ENCODE measurements at regions not wholly inside any gene's neighbourhood (a gene's known extent, or its start where the extent isn't known, plus 50 kb on each side); places are given as distances from the start of the nearest gene placed in this dataset.

- no peaks in the 10 kb centered on the region for H3K27me3 ChIP-seq
- no peak for DNase-seq
- no peaks in the 10 kb centered on the region for H3K36me3 ChIP-seq (replicated peaks in 1 of 2)
- H3K9me3 ChIP-seq (replicated peaks in 1 of 3), result no peaks in the 10 kb centered on the region
- peaks cover 4 to 6% of the 10 kb centered on the region in 2 donors for H3K4me1 ChIP-seq (replicated peaks in 1 of 2)
- intact Hi-C loops (cut with DNase I), result no loop called here
- no peak overlapping the region for H3K4me3 ChIP-seq
- TF ChIP-seq CTCF (IDR thresholded peaks at IDR 0.05) (no peak), POLR2A (IDR thresholded peaks at IDR 0.05) (no peak)
- H3K27ac ChIP-seq, result no peak overlapping the region
- WGBS, 4 donors, result 70 to 78% (median 75%) methylated on average over 3 of the region's 3 CpGs
Observed at GRCh38 chr3:178054471-178054870, 481.8 kb upstream of the KCNMB2 start.

- WGBS, 4 donors, result 87 to 97% (median 91%) methylated on average over 2 of the region's 2 CpGs
- Histone ChIP-seq H3K4me1 (replicated peaks in 1 of 2) (peaks cover 13 to 21% of the 10 kb centered on the region in 2 donors), H3K4me3 (no peak overlapping the region), H3K27ac (no peak overlapping the region), H3K9me3 (replicated peaks in 1 of 3) (no peaks in the 10 kb centered on the region), H3K36me3 (replicated peaks in 1 of 2) (no peaks in the 10 kb centered on the region), H3K27me3 (no peaks in the 10 kb centered on the region)
- no peak for DNase-seq
- intact Hi-C loops (cut with DNase I), result no loop called here
- TF ChIP-seq CTCF (IDR thresholded peaks at IDR 0.05) (no peak), POLR2A (IDR thresholded peaks at IDR 0.05) (no peak)
Observed at GRCh38 chr3:178055939-178056338, 480.3 kb upstream of the KCNMB2 start.

DNA sequence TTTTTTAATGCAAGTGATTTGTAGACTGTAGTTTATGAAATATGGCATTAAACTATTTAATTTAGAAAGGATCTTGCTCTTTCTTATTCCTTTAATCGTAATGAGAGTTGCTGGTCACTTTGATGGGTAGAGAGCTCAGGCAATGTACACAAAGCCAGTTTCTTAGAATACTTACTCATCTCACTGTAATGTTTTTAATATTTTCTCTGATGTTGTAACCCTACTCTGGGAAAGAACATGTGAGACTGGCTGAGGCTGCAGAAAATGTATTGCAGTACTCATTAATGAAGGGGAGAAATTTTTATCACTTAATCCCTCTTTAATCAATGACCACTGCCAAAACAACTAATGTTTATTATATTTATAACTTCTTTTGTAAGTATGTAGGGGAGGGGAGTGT lies 479.4 kb upstream of the KCNMB2 start:
- no peaks in the 10 kb centered on the region for H3K27me3 ChIP-seq
- no peak overlapping the region for H3K4me3 ChIP-seq
- TF ChIP-seq CTCF (IDR thresholded peaks at IDR 0.05), result no peak
- TF ChIP-seq POLR2A (IDR thresholded peaks at IDR 0.05), result no peak
- DNase-seq, result no peak
- H3K27ac ChIP-seq, result no peak overlapping the region
- H3K9me3 ChIP-seq (replicated peaks in 1 of 3), result no peaks in the 10 kb centered on the region
- WGBS, 4 donors, result 90 to 99% (median 94%) methylated on average over 1 of the region's 1 CpG
- H3K4me1 ChIP-seq (replicated peaks in 1 of 2), result peaks cover 18 to 22% of the 10 kb centered on the region in 2 donors
- no peaks in the 10 kb centered on the region for H3K36me3 ChIP-seq (replicated peaks in 1 of 2)
- intact Hi-C loops (cut with DNase I), result no loop called here

DNA sequence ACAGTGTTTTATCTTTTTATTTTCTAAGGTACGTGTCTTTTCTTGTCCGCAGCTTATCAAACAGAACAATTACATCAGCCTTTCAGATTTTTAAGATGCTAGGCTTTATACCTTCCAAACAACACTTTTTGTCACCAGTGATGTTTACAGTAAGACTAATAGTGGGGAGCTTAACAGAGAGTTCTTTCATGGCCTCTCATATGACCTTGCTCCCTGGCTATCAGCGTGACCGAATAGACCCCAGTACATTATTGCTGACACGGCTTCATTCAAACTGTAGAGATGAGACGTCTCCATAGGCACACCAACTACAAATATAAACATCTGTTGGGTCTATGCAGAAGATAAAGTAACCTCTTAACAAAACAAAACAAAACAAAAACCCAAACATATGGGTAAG lies 477.6 kb upstream of the KCNMB2 start:
- DNase-seq, result no peak
- no peak overlapping the region for H3K4me3 ChIP-seq
- TF ChIP-seq POLR2A (IDR thresholded peaks at IDR 0.05) (no peak), CTCF (IDR thresholded peaks at IDR 0.05) (no peak)
- H3K4me1 ChIP-seq (replicated peaks in 1 of 2), result peaks cover 18 to 26% of the 10 kb centered on the region in 2 donors
- intact Hi-C loops (cut with DNase I), result no loop called here
- no peak overlapping the region for H3K27ac ChIP-seq
- H3K36me3 ChIP-seq (replicated peaks in 1 of 2), result no peaks in the 10 kb centered on the region
- H3K9me3 ChIP-seq (replicated peaks in 1 of 3), result no peaks in the 10 kb centered on the region
- WGBS, 4 donors, result 70 to 82% (median 81%) methylated on average over 6 of the region's 6 CpGs
- H3K27me3 ChIP-seq, result no peaks in the 10 kb centered on the region

Measured in adrenal gland (tissue), 9 donors.